ENCODE measurements at regions not wholly inside any gene's neighbourhood (a gene's known extent, or its start where the extent isn't known, plus 50 kb on each side); places are given as distances from the start of the nearest gene placed in this dataset.

GRCh38 chr3:110026421-110026820 is 689.1 kb upstream of the DPPA4 start:
- Histone ChIP-seq H3K4me2 (ENCODE audit: low read length) (no peak overlapping the region), H3K27me3 (ENCODE audit: insufficient read depth, low read depth, low read length) (no peaks in the 10 kb centered on the region), H2AFZ (ENCODE audit: low read depth, low read length) (no peak overlapping the region), H3K4me3 (ENCODE audit: low read length) (no peak overlapping the region), H4K20me1 (ENCODE audit: insufficient read depth) (no peaks in the 10 kb centered on the region), H3K9ac (ENCODE audit: low read length) (no peak overlapping the region), H3K79me2 (replicated peaks; ENCODE audit: insufficient read depth, low read length) (no peaks in the 10 kb centered on the region), H3K36me3 (ENCODE audit: insufficient read depth, low read length) (no peaks in the 10 kb centered on the region), H3K27ac (ENCODE audit: low read length) (no peak overlapping the region), H3K9me3 (ENCODE audit: low read length) (no peaks in the 10 kb centered on the region), H3K9me2 (ENCODE audit: insufficient read depth, low read length) (no peaks in the 10 kb centered on the region), H3F3A (ENCODE audit: insufficient read depth, low read length, poor library complexity, severe bottlenecking) (no peaks in the 10 kb centered on the region)
- no peak for TF ChIP-seq EP300 (conservative IDR thresholded peaks at IDR 0.05; ENCODE audit: poor library complexity, severe bottlenecking)
- TF ChIP-seq POLR2AphosphoS5 (IDR thresholded peaks at IDR 0.05) = no peak
- no peak for TF ChIP-seq SMC3 (conservative IDR thresholded peaks at IDR 0.05; ENCODE audit: poor library complexity)
- no peak for TF ChIP-seq TAF1 (IDR thresholded peaks at IDR 0.05; ENCODE audit: low read depth)
- TF ChIP-seq EZH2 (IDR thresholded peaks at IDR 0.05; ENCODE audit: borderline replicate concordance, insufficient read depth, low read length, poor library complexity, severe bottlenecking) = no peak
- TF ChIP-seq REST (IDR thresholded peaks at IDR 0.05; ENCODE audit: borderline replicate concordance) = no peak
- TF ChIP-seq CTCF (IDR thresholded peaks at IDR 0.05; ENCODE audit: poor library complexity, severe bottlenecking) = no peak
- TF ChIP-seq RAD21 (conservative IDR thresholded peaks at IDR 0.05) = no peak
- TF ChIP-seq MXI1 (conservative IDR thresholded peaks at IDR 0.05; ENCODE audit: poor library complexity, severe bottlenecking) = no peak

- Histone ChIP-seq H3F3A (ENCODE audit: insufficient read depth, low read length, poor library complexity, severe bottlenecking) (no peaks in the 10 kb centered on the region), H3K4me2 (ENCODE audit: low read length) (no peak overlapping the region), H3K36me3 (ENCODE audit: insufficient read depth, low read length) (no peaks in the 10 kb centered on the region), H2AFZ (ENCODE audit: low read depth, low read length) (no peak overlapping the region), H3K9ac (ENCODE audit: low read length) (no peak overlapping the region), H3K9me2 (ENCODE audit: insufficient read depth, low read length) (no peaks in the 10 kb centered on the region), H3K27ac (ENCODE audit: low read length) (no peak overlapping the region), H3K4me3 (ENCODE audit: low read length) (no peak overlapping the region), H3K9me3 (ENCODE audit: low read length) (no peaks in the 10 kb centered on the region), H4K20me1 (ENCODE audit: insufficient read depth) (no peaks in the 10 kb centered on the region), H3K79me2 (replicated peaks; ENCODE audit: insufficient read depth, low read length) (no peaks in the 10 kb centered on the region), H3K27me3 (ENCODE audit: insufficient read depth, low read depth, low read length) (no peaks in the 10 kb centered on the region)
- TF ChIP-seq CTCF (IDR thresholded peaks at IDR 0.05; ENCODE audit: poor library complexity, severe bottlenecking) = no peak
- no peak for TF ChIP-seq SMC3 (conservative IDR thresholded peaks at IDR 0.05; ENCODE audit: poor library complexity)
- TF ChIP-seq MXI1 (conservative IDR thresholded peaks at IDR 0.05; ENCODE audit: poor library complexity, severe bottlenecking) = no peak
- TF ChIP-seq RAD21 (conservative IDR thresholded peaks at IDR 0.05) = no peak
- TF ChIP-seq EP300 (conservative IDR thresholded peaks at IDR 0.05; ENCODE audit: poor library complexity, severe bottlenecking) = no peak
- TF ChIP-seq REST (IDR thresholded peaks at IDR 0.05; ENCODE audit: borderline replicate concordance) = no peak
- TF ChIP-seq POLR2AphosphoS5 (IDR thresholded peaks at IDR 0.05) = no peak
- no peak for TF ChIP-seq TAF1 (IDR thresholded peaks at IDR 0.05; ENCODE audit: low read depth)
- no peak for TF ChIP-seq EZH2 (IDR thresholded peaks at IDR 0.05; ENCODE audit: borderline replicate concordance, insufficient read depth, low read length, poor library complexity, severe bottlenecking)
Observed at GRCh38 chr3:110027446-110028080, 690.2 kb upstream of the DPPA4 start.
